HG02885 (cell line): ENCODE measurements at regions not wholly inside any gene's neighbourhood (a gene's known extent, or its start where the extent isn't known, plus 50 kb on each side); places are given as distances from the start of the nearest gene placed in this dataset.
A peak's percentile ranks its signal among the peaks of the same experiment; 100 is the strongest.
"Not testable (repeated sequence)": the region's sequence is repeated elsewhere in the genome, so short reads cannot be mapped to it uniquely, and the experiment has no call there.

Experiments
- ATAC-seq: cut with Tn5 transposase; IDR thresholded peaks from one replicate; pipeline ENCODE4 v1.9.1; 2021; ENCODE audit warnings: mild to moderate bottlenecking; ENCODE audit not compliant: unreplicated experiment, poor library complexity

DNA sequence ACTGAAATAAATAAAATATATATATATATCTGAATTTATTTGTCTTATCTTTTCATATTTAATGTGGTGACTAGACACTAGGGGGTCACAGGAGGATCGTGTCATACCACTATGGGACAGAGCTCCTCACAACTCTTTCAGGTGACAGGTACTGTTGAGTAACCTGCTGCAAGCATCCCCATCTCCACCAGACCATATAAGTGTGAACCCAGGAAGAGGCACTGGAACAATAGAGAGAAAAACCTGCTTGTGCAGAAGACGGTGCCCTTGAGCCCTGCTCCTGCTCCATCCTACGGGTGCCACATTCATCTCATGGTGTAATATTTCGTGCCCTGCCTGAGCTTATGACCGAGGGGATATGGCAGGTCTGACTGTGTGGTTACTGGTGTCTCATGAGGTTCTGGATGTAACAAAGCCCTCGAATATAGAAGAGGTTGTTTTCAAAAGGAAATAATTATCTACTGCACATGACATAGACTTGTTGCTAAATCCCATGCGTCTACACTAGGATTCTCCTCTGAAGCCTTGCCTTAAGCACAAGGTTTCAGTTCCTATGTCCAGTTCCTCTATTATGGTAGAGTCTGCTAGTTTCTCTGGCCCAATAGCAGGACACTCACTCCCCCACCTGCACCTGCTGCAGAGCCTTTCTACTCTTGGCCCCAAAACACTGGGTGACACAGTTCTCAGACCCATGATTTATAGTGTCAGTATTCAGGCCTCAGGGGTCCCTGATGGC is 70.4 kb downstream of the GGTLC2 start:
- ATAC-seq: no peak

DNA sequence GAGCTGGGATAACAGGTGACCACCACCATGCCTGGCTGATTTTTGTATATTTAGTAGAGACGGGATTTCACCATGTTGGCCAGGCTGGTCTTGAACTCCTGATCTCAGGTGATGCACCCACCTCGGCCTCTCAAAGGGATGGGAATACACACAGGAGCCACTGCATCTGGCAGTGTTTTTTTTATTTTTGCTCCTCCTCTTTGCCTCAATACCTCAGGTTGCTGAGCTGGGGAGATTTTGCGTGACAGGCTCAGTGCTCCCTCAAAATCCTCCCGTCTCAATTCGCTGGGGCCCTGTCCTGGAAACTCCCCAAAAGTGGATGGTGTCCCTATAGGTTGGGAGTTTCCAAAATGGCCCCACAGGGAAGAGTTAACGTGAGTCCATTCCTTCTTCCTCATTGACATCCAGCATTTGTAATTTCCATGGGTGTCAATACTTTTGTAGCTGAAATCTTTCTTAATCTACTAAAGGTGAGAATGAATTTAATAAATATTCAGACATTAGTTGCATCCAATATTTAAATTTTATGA is 71.8 kb downstream of the GGTLC2 start:
- no peak for ATAC-seq

DNA sequence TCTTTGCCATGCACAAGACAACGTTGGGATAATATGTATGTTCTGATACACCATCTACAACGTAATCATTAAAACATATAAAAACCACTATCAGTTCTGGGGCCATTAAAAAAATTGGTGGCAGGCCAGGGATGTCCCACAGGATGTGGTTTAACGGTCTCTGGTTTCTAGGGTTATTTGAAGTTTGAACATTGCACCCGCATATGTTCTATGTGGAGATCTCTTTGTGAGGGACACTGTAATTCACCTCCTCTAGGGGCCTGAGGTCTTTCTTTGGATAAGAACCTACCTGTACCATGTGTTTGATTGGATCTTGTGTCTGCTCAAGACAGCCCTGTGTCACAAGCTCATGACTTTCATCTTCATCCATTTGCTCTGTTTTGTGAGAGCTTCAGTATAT is 73.2 kb downstream of the GGTLC2 start:
- no peak for ATAC-seq

DNA sequence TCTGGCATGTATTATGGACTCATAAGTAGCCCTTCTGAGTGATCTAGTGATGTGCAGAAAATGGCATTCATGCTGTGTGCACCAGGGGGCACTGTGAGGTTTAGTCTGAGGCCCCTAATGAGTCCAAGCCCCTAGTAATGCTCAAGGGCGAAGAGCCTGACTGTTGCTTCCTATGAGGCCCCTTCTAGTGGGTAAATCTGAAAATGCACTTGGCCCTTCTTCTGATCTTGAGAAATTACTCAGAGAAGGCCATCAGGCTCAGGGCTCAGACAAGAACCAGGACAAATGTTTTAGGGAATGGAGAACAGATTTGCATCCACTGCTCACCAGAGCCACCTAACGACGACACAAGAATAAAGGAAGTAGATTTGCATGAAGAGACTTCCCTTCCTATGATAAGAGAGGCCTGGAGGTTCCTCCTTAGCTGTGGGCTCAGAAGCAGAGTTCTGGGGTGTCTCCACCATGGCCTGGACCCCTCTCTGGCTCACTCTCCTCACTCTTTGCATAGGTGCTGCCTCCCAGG is 75.8 kb downstream of the GGTLC2 start:
- peak; percentile 54 for ATAC-seq

DNA sequence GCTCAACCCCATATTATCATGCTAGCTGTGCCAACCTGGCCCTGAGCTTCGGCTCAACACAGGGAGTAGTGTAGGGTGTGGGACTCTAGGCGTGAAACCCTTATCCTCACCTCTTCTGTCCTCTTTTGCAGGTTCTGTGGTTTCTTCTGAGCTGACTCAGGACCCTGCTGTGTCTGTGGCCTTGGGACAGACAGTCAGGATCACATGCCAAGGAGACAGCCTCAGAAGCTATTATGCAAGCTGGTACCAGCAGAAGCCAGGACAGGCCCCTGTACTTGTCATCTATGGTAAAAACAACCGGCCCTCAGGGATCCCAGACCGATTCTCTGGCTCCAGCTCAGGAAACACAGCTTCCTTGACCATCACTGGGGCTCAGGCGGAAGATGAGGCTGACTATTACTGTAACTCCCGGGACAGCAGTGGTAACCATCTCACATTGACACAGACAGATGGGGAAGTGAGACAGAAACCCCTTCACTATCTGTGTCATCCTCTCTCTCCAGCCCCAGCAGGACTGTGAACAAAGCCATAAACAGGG is 76.4 kb downstream of the GGTLC2 start:
- ATAC-seq: peak; percentile 74

DNA sequence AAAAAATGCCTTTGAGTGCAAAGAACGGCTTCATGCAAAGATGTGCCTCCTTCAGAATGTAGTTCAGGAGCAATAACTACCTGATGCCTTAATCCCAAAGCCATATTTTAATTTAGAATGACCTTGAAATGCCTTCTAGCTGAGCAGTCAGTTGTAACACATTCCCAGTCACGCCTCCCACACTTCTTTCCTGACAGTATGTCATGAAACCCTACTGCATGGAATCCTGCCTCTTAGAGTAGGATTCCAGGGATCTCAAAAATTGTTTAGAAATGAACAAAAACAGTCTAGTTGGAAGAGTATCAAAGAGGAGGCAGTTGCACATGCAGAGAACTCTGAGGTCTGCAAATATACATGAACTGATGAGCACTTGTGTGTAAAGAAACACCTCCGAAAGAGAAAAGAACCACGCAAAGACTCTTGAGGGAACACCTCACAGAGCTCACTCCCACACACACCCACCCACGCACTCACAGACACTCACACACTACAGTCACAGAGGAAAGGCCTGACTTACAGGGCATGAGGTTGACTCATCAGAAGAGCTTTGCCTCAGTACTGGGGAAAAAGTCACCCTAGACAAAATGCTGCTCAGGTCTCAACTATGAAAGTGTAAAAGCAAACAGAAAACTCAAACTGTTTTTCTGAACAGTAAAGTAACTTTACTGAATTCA is 77.4 kb downstream of the GGTLC2 start:
- peak; percentile 66 for ATAC-seq

DNA sequence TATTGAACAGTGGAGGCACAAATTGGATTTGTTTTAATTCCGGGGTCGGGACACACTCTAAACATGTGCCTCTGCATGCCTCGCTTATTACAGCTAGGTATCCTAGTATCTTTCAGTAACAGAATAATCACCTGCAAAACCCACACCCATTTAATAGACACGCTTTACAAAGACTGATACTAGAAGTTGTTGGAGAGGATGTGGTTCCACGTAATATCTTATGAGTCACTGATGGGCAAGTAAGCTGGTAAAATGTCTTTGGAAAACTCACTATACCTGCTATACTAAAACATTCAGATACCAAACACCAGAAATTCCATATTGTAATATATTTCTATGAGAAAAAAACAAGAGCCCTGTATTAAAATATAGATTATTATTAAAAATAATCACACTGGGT is 84.0 kb downstream of the GGTLC2 start:
- ATAC-seq: no peak

DNA sequence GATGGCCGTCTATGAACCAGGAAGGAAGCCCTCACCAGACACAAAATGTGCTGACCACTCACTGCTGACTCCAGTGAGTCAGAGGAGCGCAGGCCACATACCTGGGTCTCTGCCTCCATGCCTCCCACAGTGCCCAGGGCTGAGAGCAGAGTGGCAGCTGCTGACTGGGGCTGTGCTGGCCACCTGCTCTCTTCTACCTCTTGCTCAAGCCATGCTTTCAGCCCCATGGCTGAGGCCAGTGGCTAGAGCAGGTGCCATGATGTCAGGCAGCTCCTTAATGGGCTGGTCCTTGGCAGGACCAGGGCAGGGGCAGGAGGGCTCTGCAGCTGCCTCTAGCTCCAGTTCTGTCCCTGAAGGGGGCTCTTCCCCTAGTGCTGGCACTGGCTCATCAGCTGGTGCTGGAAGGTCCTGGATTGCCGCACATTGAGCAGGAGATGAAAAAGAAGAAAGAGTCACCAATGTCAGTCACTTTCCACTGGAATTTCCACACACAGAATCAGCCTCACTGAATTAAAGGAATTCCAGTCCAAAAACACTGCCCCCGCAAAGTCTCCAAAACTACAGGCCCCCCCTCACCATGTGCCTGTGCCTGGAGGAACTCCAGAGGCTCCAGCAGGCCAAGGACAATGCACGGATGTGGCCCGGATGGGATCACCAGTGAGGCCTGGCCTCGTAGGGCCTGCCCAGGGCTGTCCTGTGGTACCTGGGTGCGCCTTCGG is 86.4 kb downstream of the GGTLC2 start:
- ATAC-seq: no peak

DNA sequence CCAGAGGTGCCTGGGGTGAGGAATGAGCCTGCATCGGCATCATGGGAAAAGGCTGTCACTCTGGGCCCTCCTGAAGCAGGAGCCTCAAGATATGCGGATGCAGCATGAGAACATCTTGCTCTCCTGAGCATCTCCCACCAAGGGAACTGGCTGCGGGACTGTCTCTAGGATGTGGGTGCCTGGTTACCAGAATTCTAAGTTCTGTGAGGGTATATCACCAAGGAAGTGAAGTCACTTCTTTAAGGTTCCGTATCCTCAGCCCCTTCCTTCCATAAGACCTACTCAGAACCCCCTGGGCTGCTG is 86.9 kb downstream of the GGTLC2 start:
- no peak for ATAC-seq

DNA sequence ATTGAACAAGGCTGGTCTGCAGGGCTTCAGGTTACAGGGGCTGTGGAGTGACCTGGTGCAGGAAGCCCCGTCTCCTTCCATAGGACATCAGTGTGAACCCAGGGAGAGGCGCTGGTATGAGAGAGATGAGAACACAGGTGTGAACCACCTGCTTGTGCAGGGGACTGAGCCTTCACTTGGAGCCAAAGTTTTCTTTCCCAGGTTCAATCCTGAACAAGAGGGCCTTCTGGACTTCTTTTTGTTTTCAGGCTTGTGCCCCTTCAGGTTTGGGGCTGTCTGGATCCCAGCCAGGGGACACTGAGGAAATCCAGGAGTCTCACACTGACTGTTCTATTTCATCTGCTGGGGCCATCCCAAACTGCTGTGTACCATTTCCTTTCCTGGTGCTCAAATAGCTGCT is 88.6 kb downstream of the GGTLC2 start:
- not testable (repeated sequence) for ATAC-seq

DNA sequence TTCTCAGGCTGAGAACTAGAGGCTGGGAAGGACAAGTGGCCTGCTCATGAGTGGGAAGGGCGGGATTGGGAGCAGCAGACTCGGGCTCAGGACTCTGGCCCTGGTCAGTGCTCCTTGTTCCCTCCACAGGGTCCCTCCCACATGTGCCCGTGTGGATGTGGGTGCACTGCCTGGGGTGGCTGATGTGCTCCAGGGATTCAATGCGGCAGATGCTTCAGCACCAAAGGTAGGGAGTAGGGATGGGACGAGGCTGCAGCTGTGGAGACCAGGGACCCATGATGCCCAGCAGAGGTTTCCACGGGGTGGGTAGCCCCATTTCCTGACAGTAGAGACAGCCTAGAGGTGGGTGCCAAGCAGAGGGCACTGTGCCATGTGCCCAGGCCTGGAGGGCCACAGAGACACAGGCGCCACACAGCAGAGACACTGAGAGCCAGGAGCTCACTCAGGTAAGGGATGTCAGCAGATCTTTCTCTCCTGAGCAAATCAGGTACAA is 89.5 kb downstream of the GGTLC2 start:
- no peak for ATAC-seq

DNA sequence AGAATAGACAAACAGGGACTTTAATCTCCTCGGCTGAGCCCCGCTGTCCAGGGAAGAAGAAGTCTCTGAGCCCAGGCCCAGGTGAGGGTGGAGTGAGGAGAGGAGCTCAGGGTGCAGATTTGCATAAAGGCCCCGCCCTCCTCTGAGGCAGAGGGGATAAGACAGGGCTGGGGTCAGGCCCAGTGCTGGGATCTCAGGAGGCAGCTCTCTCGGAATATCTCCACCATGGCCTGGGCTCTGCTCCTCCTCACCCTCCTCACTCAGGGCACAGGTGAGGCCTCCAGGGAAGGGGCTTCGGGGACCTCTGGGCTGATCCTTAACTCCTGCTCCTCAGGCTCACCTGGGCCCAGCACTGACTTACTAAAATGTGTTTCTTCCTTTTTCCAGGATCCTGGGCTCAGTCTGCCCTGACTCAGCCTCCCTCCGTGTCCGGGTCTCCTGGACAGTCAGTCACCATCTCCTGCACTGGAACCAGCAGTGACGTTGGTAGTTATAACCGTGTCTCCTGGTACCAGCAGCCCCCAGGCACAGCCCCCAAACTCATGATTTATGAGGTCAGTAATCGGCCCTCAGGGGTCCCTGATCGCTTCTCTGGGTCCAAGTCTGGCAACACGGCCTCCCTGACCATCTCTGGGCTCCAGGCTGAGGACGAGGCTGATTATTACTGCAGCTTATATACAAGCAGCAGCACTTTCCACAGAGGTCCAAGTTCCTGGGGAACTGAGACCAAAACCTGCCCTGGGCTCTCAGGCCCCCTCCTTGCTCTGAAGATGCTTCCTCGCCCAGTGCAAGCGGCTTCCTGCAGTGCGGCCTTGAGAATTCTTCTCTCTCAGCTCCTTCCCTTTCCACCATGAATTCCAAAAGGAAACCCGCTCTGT is 90.2 kb downstream of the GGTLC2 start:
- ATAC-seq: not testable (repeated sequence)

DNA sequence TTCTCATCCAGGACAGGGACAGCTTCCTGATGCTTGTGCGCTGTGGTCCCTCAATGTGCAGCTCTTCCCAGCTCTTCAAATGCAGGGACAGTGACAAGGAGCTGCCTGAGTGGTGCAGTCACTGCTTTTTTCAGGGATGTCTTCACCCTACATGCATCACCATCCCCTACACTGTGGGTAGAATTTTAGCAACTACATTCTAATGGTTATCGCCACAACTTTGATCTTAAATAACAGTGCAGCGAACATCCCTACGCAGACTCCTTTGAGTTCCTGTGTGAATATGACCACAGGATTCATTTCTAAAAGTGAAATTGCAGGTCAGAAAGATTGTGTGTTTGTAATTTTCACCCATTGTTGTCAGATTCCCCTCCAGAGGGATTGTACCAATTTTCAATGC is 90.9 kb downstream of the GGTLC2 start:
- ATAC-seq: not testable (repeated sequence)

DNA sequence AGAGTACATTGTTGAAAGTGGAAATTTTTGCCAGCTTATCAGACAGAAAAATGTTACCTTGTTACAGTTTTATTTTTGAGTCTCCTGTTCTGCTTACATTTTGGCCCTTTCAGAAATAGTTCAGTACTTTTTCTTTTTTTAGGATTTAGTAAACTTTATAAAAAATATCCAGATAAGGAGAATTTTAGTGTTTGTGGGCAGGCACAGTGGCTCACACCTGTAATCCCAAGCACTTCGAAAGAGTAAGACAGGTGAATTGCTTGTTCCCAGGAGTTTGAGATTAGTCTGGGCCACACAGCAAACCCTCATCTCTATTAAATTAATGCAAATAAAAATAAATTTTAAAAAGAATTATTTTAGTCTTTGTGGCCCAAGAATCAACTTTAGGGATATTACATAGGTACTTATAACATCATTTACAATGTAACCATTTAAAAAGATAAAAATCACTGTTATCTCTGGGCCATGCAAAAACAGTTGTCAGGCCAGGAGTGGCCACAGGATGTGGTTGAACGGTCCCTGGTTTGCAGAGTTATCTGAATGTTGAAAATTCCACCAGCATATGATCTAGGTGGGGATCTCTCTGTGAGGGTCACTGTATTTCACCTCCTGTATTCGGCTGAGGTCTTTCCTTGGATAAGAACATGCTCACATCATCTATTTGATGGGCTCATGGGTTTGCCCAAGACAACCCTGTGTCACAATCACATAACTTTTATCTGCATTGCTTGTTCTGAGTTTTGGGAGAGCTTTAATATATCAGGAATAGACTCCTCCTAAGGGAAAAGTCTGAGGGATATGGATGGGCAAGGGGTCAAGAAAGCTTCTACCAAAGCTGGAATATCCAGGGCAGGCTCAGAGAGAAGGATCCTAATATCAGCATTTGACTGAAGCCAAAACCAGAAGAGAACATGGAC is 91.5 kb downstream of the GGTLC2 start:
- ATAC-seq: no peak

DNA sequence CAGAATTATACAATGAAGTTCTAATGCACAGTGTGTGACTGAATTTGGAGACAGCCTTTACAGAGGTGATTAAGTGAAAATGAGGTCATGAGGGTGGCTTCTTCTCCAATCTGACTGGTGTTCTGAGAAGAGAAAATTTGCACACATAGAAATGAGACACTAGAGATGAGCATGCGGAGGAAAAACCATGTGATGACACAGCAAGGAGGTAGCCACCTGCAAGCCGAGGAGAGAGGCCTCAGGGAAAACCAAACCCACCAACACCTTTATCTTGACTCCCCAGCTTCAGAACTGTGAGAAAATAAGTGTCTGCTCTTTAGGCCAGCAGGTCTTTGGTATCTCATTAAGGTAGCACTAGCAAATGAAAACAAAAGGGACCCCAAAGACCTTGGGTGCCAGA is 93.2 kb downstream of the GGTLC2 start:
- no peak for ATAC-seq

DNA sequence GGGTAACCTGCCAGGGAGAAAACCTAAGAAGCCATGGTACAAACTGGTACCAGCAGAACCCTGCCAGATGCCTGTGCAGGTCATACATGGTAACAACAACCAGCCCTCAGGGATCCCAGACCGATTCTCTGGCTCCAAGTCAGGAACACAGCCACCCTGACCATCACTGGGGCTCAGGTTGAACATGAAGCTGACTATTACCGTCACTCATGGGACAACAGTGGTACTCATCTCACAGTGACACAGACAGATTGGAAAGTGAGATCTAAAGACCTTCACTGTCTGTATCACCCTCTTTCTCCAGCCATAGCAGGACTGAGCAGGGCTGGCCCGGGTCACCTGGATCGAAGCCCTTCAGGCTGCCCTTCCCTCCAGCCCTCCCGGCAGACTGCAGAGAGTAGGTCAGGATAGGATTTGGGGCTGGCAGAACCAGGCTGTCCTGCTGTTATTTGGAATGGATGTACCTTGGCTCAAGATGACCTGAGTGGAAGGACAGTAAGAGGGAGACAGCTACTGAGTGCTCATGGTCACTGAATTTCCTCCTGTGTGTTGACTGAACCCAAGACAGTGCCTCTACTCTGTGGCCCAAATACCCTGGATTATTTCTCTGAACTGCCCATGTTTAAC is 94.7 kb downstream of the GGTLC2 start:
- no peak for ATAC-seq

DNA sequence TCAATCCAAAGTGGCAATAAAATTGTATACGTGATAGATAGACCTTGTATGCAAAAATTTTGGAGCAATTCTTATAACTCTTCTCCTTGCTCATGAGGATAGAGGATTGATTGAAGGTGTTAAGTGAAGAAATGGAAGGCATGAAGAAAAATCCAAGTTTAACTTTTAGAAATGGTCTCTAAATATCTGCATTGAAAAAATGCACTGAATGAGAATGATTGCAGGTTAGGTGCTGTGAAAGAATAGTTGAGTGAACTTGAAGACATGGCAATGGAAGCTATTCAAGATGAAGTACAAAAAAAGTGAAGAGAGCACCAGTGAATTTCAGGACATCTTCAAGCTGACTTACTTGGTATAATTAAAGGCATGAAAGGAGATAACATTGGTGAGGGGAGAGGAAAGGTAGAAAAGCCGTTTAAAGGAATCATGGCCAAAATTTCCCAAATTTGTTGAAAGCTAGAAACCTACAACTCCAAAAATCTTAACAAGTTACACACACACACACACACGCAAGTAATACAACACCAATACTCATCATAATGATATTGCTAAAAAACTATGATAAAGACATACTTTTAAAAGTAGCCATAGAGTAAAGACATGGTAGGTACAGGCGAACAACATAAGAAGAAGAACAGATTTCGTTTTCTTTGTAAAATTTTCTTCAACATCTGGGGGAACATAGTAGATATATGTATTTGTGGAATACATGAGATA is 96.3 kb downstream of the GGTLC2 start:
- no peak for ATAC-seq

DNA sequence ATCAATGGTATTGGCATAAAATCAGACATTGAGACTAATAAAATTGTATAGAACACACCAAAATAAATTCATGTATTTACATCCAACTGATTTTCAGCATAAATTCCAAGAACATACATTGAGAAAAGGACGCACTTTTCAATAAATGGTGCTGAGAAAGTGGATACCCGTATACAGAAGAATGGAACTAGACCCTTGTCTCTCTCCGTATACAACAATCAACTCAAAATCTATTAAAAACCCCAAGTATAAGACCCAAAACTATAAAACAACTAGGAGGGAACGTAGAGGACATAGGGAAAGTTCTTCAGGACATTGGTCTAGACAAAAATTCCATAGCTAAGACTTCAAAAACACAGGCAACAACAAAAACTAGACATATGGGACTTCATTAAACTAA is 97.4 kb downstream of the GGTLC2 start:
- no peak for ATAC-seq
